ENCODE measurements at regions not wholly inside any gene's neighbourhood (a gene's known extent, or its start where the extent isn't known, plus 50 kb on each side); places are given as distances from the start of the nearest gene placed in this dataset.

DNA sequence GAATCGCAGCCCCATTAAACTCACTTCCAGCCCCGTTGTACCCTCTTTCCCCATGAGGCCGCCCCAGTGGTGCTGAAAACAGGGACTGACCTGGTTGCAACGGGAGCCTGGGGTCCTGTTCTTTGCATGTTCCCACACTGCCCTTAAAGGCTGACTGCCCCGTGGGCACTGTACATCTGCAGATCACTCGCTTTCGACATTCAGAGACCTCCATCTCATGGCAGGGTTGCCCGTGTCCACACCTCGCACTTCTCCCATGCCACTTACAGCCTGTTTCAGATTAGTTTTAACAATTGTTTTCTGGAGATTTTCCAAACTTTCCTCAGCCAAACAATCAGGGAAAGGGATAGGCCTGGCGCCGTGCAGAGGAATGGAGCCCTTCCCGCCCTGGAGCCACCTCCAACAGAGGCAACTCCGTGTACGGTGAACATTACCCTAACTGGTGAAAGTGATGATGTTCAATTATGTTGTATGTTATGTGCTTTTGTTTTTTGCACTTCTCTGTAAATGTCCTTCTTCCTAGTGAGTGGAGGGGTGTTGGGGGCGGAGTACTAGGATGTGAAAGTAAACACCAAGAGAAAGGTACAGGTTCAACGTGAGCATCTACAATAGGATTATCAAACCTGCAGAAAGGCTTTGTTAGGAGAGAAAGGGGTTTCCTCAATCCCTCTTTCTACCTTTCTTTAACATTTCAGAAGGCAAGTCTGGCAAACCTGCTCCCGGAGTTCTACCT lies 262.8 kb downstream of the FOXO1 start:
- no peak for TF ChIP-seq CTCF (IDR thresholded peaks at IDR 0.05; ENCODE audit: extremely low read depth, missing control alignments)
- no peak for DNase-seq (ENCODE audit: low spot score)

- no peak for TF ChIP-seq CTCF (IDR thresholded peaks at IDR 0.05; ENCODE audit: extremely low read depth, missing control alignments)
- no peak for DNase-seq (ENCODE audit: low spot score)
These were observed 262.0 kb downstream of the FOXO1 start for GRCh38 chr13:40404407-40404806.

- no peak for DNase-seq (ENCODE audit: low spot score)
- no peak for TF ChIP-seq CTCF (IDR thresholded peaks at IDR 0.05; ENCODE audit: extremely low read depth, missing control alignments)
These were observed 261.3 kb downstream of the FOXO1 start for GRCh38 chr13:40404967-40405716.

DNA sequence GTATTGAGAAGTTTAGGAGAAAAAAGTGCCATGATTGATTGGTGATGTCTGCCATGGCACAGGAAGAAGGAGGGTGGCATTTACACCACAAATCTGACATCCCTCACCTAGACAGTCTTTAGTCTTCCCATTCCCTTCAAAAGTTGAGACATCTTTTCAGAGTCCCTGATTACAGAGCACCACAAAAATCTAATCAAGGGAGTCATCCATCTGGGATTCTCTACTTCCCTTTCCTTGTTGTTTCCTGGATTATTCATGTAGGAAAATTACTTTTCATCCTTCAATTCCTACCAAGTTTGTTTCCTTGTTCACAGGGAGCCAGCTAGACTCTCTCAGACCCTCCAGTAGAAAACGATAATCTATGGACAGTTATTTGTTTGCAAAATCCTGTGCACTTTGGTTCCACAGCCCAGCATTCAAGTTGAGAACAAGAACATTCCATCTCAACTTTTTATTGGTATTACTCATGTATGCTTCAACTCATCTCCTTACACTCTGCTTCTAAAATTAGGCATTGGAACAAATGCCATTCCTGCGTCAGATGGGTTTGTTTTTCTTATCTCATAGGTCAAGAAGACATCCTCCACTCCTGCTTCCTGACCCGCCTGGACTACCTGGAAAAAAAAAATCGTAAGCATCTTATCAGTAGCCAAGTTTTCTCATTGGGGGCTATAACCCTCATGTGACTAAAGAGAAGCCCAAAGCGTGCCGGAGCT lies 259.9 kb downstream of the FOXO1 start:
- no peak for TF ChIP-seq CTCF (IDR thresholded peaks at IDR 0.05; ENCODE audit: extremely low read depth, missing control alignments)
- no peak for DNase-seq (ENCODE audit: low spot score)

GRCh38 chr13:40407567-40407966 lies 258.9 kb downstream of the FOXO1 start:
- no peak for DNase-seq (ENCODE audit: low spot score)
- TF ChIP-seq CTCF (IDR thresholded peaks at IDR 0.05; ENCODE audit: extremely low read depth, missing control alignments) = no peak

GRCh38 chr13:40408602-40409001 lies 257.8 kb downstream of the FOXO1 start:
- DNase-seq (ENCODE audit: low spot score) = no peak
- TF ChIP-seq CTCF (IDR thresholded peaks at IDR 0.05; ENCODE audit: extremely low read depth, missing control alignments) = no peak

DNA sequence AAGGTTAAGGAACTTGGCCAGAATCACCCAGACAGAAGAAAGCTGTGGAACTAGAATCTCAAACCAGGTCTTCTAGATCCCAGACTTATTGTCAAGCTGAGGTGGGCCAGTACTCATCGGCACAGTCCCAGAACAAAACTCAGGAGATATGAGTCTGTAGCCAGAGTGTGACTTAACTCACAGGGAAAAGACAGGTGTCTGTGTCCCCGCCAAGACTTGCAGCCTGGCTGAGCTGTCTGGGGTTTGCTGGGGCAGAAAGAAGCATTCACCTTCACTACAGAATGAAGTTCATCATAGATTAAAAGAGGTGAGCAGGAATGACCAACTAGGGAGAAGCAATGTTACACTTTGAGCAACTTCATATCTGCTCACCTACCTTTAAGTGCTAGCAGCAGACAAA lies 257.2 kb downstream of the FOXO1 start:
- TF ChIP-seq CTCF (IDR thresholded peaks at IDR 0.05; ENCODE audit: extremely low read depth, missing control alignments) = no peak
- DNase-seq (ENCODE audit: low spot score) = no peak

Data from GM20000 (cell line).